ENCODE measurements at regions not wholly inside any gene's neighbourhood (a gene's known extent, or its start where the extent isn't known, plus 50 kb on each side); places are given as distances from the start of the nearest gene placed in this dataset.
"Not testable (repeated sequence)": the region's sequence is repeated elsewhere in the genome, so short reads cannot be mapped to it uniquely, and the experiment has no call there.

- DNase-seq (no peak), ATAC-seq (no peak)
- intact Hi-C loops (cut with micrococcal nuclease), result no loop called here
Observed at GRCh38 chr11:71138737-71139425, 113.5 kb downstream of the SHANK2 start.

DNA sequence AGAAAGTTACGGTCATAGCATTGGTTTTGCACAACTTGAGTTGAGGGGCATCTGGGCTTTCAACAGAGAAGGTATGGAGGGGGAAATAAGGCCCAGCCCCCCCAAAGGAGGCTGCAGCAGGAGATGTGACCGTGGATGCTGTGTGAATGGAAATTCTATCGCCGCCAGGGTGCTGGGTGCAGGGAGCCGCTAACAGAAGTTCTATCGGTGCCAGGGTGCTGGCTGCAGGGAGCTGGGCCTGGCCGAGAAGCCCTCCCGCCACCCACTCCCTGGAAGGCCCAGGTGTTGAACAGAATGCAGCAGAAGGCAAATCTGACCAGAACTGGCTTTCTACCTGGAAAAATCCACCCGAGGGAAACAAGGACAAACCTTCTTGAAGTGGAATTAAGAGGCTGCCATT lies 115.0 kb downstream of the SHANK2 start:
- intact Hi-C loops (cut with micrococcal nuclease), result no loop called here
- DNase-seq, result no peak
- ATAC-seq, result no peak

- ATAC-seq (no peak), DNase-seq (no peak)
- intact Hi-C loops (cut with micrococcal nuclease), result no loop called here
Observed at GRCh38 chr11:71136095-71136845, 116.1 kb downstream of the SHANK2 start.

DNA sequence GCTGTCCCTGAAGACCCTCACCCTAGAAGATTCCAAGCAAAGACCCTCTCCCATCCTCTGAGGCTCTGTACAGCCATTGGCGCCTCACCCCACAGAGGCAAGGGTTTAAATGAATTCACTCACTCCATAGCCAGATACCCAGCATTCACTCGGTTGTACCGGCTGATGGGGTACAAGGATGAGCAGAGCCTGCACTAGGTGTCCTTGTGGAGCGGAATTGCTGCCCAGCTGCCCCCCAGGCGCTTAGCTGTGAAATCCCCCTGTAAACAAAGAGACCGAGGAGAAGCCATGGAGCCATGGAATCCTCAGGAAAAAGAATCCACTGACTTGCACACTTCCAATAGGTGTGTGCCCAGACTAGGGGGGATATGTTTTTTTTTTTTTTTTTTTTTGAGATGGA lies 117.3 kb downstream of the SHANK2 start:
- ATAC-seq (no peak), DNase-seq (no peak)
- intact Hi-C loops (cut with micrococcal nuclease), result no loop called here

DNA sequence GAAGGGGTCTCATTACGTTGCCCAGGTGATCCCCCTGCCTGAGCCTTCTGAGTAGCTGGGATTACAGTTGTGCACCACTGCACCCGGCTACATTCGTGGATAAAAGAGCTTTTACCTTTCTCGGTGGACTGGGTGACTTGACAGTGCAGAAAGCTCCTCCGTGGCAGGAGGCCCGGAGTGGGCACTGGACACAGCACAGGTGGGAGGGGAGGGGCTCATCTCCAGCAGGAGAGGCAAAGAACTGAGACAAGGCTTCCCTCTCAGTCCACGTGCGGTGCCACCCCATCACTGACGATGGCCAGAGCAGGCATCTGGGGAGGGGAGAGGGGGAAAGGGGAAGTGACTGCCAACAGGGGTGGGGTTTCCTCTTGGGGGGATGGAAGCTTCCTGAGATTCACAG lies 118.4 kb downstream of the SHANK2 start:
- intact Hi-C loops (cut with micrococcal nuclease), result no loop called here
- ATAC-seq (no peak), DNase-seq (no peak)

DNA sequence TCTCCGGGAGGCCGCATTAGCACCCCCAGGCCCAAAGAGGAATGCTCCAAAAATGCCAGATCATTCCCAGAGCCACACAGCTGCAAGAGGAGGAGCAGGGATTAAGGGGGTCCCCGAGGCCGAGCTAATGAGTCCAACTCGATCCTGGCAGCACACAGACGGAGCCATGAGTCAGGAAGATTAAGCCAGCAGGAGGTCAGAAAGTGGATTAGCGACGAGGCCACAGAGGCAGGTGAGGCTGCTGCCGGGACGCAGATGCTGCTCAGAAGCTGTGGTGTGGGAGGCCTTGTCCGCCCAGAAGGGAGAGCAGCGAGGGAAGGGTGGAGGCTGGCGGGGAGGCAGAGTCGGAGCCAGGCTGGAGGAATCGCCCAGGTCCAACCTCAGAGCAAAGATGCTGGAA lies 120.5 kb downstream of the SHANK2 start:
- ATAC-seq, result no peak
- intact Hi-C loops (cut with micrococcal nuclease), result no loop called here
- DNase-seq, result no peak

- no peak for ATAC-seq
- no peak for DNase-seq
- intact Hi-C loops (cut with micrococcal nuclease), result no loop called here
Observed at GRCh38 chr11:71130106-71130505, 122.3 kb downstream of the SHANK2 start.

DNA sequence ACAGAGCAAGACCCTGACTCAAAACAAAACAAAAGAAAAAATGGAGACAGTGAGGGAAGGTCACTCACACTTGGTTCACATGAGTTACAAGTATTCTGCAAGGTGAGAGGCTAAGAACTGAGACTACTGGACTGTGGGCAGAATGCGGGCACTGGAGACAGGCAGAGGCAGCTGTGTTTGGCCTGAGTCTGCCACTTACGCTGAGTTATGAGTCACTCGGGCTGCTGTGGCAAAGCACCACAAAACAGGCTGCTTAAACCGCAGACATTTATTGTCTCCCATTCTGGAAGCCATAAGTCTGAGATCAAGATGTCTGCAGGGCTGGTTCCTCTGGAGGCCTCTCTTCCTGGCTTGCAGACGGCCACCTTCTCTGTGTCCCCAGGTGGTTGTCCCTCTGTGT lies 122.8 kb downstream of the SHANK2 start:
- DNase-seq (no peak), ATAC-seq (no peak)
- intact Hi-C loops (cut with micrococcal nuclease), result no loop called here

GRCh38 chr11:71127806-71128205 lies 124.6 kb downstream of the SHANK2 start:
- intact Hi-C loops (cut with micrococcal nuclease), result no loop called here
- ATAC-seq (no peak), DNase-seq (no peak)

- ATAC-seq; intact Hi-C loops (cut with micrococcal nuclease); DNase-seq: not testable (repeated sequence)
Observed at GRCh38 chr11:71126401-71126800, 126.0 kb downstream of the SHANK2 start.

GRCh38 chr11:71125150-71125549 lies 127.2 kb downstream of the SHANK2 start:
- no peak for DNase-seq
- intact Hi-C loops (cut with micrococcal nuclease), result no loop called here
- no peak for ATAC-seq

- intact Hi-C loops (cut with micrococcal nuclease), result no loop called here
- DNase-seq (no peak), ATAC-seq (no peak)
Observed at GRCh38 chr11:71124127-71124526, 128.2 kb downstream of the SHANK2 start.

GRCh38 chr11:71120471-71120896 lies 131.9 kb downstream of the SHANK2 start:
- DNase-seq (no peak), ATAC-seq (no peak)
- intact Hi-C loops (cut with micrococcal nuclease), result no loop called here

DNA sequence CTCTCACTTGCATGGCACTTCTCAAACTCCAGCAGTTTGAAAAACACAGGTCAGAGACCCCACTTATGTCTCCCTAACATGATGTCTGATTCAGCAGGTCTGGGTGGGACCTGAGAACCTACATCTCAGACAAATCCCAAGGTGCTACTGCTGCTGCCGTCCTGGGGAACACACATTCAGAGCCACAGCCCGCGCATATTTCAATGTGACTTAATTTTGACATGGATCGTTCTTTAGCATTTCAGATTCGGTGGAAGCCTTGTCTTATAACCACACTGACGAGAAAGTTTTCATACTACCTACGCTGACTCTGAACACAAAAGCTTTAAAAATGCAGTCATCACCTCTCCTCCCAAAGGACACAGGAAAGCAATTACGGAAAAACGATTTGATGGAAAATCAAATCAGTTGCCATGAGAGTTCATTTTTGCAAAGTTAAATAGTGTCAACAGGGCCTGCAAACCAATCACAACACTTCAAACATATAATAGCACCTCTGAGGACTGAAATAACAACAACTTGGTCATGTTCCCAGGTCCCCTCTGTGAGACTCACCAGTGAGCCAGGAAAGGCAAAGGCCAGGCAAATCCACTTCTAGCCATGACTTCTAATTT lies 132.6 kb downstream of the SHANK2 start:
- ATAC-seq (no peak), DNase-seq (no peak)
- intact Hi-C loops (cut with micrococcal nuclease), result no loop called here

DNA sequence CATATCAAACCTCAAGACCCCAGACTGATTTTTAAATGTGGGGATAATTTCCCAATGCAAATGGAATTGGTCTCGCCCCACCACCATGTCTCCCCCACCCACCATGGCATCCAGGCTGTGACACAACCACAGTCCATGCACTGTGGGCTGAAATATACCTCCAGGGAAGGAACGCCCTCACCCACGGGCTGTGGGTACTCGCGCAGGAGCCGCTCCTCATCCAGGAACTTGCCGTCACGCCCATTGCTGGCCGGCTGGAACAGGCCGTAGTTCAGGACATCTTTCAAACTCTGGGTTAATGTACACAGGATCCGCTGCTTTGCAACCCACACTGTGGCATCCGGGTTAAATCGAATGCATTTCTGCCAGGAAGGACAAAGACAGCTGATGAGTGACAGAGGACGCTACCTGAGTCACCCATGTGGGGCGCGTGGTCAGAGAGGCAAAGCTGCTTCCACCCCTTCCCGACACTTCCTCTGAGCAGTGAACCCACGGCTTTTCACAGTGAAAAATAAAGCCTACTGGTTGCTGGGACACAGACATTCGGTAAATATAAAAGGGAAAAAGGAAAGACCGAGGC lies 133.6 kb downstream of the SHANK2 start:
- intact Hi-C loops (cut with micrococcal nuclease), result no loop called here
- ATAC-seq (no peak), DNase-seq (no peak)

GRCh38 chr11:71117311-71117710 lies 135.1 kb downstream of the SHANK2 start:
- DNase-seq (no peak), ATAC-seq (no peak)
- intact Hi-C loops (cut with micrococcal nuclease), result no loop called here

- intact Hi-C loops (cut with micrococcal nuclease), result no loop called here
- DNase-seq (no peak), ATAC-seq (no peak)
Observed at GRCh38 chr11:71116693-71117040, 135.7 kb downstream of the SHANK2 start.

GRCh38 chr11:71115770-71116692 lies 136.3 kb downstream of the SHANK2 start:
- no peak for ATAC-seq
- intact Hi-C loops (cut with micrococcal nuclease), result no loop called here
- DNase-seq, result no peak

DNA sequence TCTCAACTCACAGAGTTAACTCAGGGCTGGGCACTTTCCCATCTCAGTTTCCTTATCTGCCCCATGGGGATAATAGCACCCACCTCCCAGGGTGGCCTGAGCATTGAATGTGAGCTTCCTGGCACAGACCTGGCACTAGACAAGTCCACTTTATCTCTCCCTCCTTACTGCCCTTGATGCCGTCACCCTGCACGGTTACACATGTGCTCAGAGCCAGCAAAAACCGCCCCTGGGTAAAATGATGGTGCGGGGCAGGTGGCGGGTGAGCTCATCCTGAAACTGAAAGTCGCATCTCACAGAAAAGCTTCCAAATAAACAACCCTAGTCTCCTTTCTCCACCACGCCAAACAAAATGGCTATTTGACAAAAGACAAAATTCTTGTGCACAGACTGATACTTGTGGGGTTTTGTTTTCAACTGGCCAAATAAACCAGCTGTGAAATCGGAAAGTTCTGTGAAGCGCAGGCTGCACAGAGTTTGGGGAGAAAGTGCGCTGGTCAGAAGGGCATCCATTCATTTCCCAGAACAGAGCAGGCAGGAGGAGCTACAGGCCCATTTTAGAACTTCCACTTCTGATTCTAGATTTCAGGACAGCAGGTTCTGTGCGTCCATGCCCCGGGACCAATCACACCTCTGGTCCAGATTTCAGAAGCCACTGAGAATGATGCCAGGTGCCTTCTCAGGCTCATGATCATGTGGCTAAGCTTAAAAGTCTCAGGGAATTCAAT lies 138.1 kb downstream of the SHANK2 start:
- no peak for DNase-seq
- intact Hi-C loops (cut with micrococcal nuclease), result no loop called here
- no peak for ATAC-seq
